ENCODE measurements at regions not wholly inside any gene's neighbourhood (a gene's known extent, or its start where the extent isn't known, plus 50 kb on each side); places are given as distances from the start of the nearest gene placed in this dataset.

GRCh38 chr10:57098146-57098545 is 737.1 kb upstream of the ZWINT start:
- H4K91ac ChIP-seq (ENCODE audit: low read depth, low read length), result no peak overlapping the region
- H3K18ac ChIP-seq (ENCODE audit: low read length), result no peak overlapping the region
- no peak overlapping the region for H3K9ac ChIP-seq (ENCODE audit: low read length)
- H4K12ac ChIP-seq (ENCODE audit: low read depth, low read length), result no peak overlapping the region
- H2AK5ac ChIP-seq (ENCODE audit: low read length), result no peak overlapping the region
- H3K4me1 ChIP-seq (ENCODE audit: control insufficient read depth in 1 of 2, insufficient read depth in 2 of 2, low read length in 2 of 2), result no peaks in the 10 kb centered on the region
- H2BK120ac ChIP-seq (ENCODE audit: insufficient read depth, low read length, poor library complexity), result no peak overlapping the region
- H3K4me2 ChIP-seq (ENCODE audit: low read length), result no peak overlapping the region
- H3K9me3 ChIP-seq (ENCODE audit: insufficient read depth, low read depth, low read length), result peaks cover 5% of the 10 kb centered on the region
- no peaks in the 10 kb centered on the region for H3K36me3 ChIP-seq (ENCODE audit: control insufficient read depth in 1 of 2, insufficient read depth in 2 of 2, low read length in 2 of 2)
- no CpG with 5 or more reads among the region's 2 CpGs for WGBS (ENCODE audit: extremely low coverage, insufficient coverage, insufficient read length)
- H2AFZ ChIP-seq (ENCODE audit: insufficient read depth, low read length, poor library complexity), result no peak overlapping the region
- no peaks in the 10 kb centered on the region for H3K27me3 ChIP-seq (ENCODE audit: insufficient read depth, low read length)
- no peak overlapping the region for H2BK12ac ChIP-seq (ENCODE audit: low read length)
- no peaks in the 10 kb centered on the region for H3K79me2 ChIP-seq (ENCODE audit: control insufficient read depth, insufficient read depth, low read length, poor library complexity)
- no peak overlapping the region for H3K23ac ChIP-seq (ENCODE audit: low read length)
- H3K14ac ChIP-seq (ENCODE audit: low read length), result no peak overlapping the region
- no peak overlapping the region for H3K27ac ChIP-seq (ENCODE audit: low read depth, low read length)
- H2BK5ac ChIP-seq (ENCODE audit: low read depth, low read length, poor library complexity), result no peak overlapping the region
- H3K4me3 ChIP-seq (ENCODE audit: low read depth, low read length), result no peak overlapping the region
- no peak overlapping the region for H3K4ac ChIP-seq (ENCODE audit: low read depth, low read length)
- H3K79me1 ChIP-seq (ENCODE audit: low read length), result no peaks in the 10 kb centered on the region
- no peak for DNase-seq
- H4K8ac ChIP-seq (ENCODE audit: low read depth, low read length), result no peak overlapping the region

GRCh38 chr10:57096044-57096443 is 735.0 kb upstream of the ZWINT start:
- Histone ChIP-seq H3K4me1 (ENCODE audit: control insufficient read depth in 1 of 2, insufficient read depth in 2 of 2, low read length in 2 of 2) (no peaks in the 10 kb centered on the region), H3K9ac (ENCODE audit: low read length) (no peak overlapping the region), H2BK5ac (ENCODE audit: low read depth, low read length, poor library complexity) (no peak overlapping the region), H3K79me2 (ENCODE audit: control insufficient read depth, insufficient read depth, low read length, poor library complexity) (no peaks in the 10 kb centered on the region), H3K4me3 (ENCODE audit: low read depth, low read length) (no peak overlapping the region), H3K27ac (ENCODE audit: low read depth, low read length) (no peak overlapping the region), H2AFZ (ENCODE audit: insufficient read depth, low read length, poor library complexity) (no peak overlapping the region), H3K27me3 (ENCODE audit: insufficient read depth, low read length) (no peaks in the 10 kb centered on the region), H2AK5ac (ENCODE audit: low read length) (no peak overlapping the region), H3K79me1 (ENCODE audit: low read length) (no peaks in the 10 kb centered on the region), H4K8ac (ENCODE audit: low read depth, low read length) (no peak overlapping the region), H4K91ac (ENCODE audit: low read depth, low read length) (no peak overlapping the region), H3K4me2 (ENCODE audit: low read length) (no peak overlapping the region), H3K18ac (ENCODE audit: low read length) (no peak overlapping the region), H3K23ac (ENCODE audit: low read length) (no peak overlapping the region), H3K9me3 (ENCODE audit: insufficient read depth, low read depth, low read length) (peaks cover 5% of the 10 kb centered on the region), H3K36me3 (ENCODE audit: control insufficient read depth in 1 of 2, insufficient read depth in 2 of 2, low read length in 2 of 2) (no peaks in the 10 kb centered on the region), H3K14ac (ENCODE audit: low read length) (no peak overlapping the region), H2BK12ac (ENCODE audit: low read length) (no peak overlapping the region), H3K4ac (ENCODE audit: low read depth, low read length) (no peak overlapping the region), H4K12ac (ENCODE audit: low read depth, low read length) (no peak overlapping the region), H2BK120ac (ENCODE audit: insufficient read depth, low read length, poor library complexity) (no peak overlapping the region)
- no peak for DNase-seq
- no CpG with 5 or more reads among the region's 3 CpGs for WGBS (ENCODE audit: extremely low coverage, insufficient coverage, insufficient read length)

GRCh38 chr10:57094965-57095364 is 733.9 kb upstream of the ZWINT start:
- no peaks in the 10 kb centered on the region for H3K36me3 ChIP-seq (ENCODE audit: control insufficient read depth in 1 of 2, insufficient read depth in 2 of 2, low read length in 2 of 2)
- no CpG with 5 or more reads among the region's 7 CpGs for WGBS (ENCODE audit: extremely low coverage, insufficient coverage, insufficient read length)
- no peak for DNase-seq
- peaks cover 5% of the 10 kb centered on the region for H3K9me3 ChIP-seq (ENCODE audit: insufficient read depth, low read depth, low read length)
- no peak overlapping the region for H3K4me3 ChIP-seq (ENCODE audit: low read depth, low read length)
- H3K4ac ChIP-seq (ENCODE audit: low read depth, low read length), result no peak overlapping the region
- no peak overlapping the region for H3K4me2 ChIP-seq (ENCODE audit: low read length)
- no peak overlapping the region for H3K18ac ChIP-seq (ENCODE audit: low read length)
- H3K9ac ChIP-seq (ENCODE audit: low read length), result no peak overlapping the region
- no peak overlapping the region for H2AK5ac ChIP-seq (ENCODE audit: low read length)
- no peaks in the 10 kb centered on the region for H3K4me1 ChIP-seq (ENCODE audit: control insufficient read depth in 1 of 2, insufficient read depth in 2 of 2, low read length in 2 of 2)
- no peaks in the 10 kb centered on the region for H3K79me1 ChIP-seq (ENCODE audit: low read length)
- H2BK120ac ChIP-seq (ENCODE audit: insufficient read depth, low read length, poor library complexity), result no peak overlapping the region
- no peak overlapping the region for H2AFZ ChIP-seq (ENCODE audit: insufficient read depth, low read length, poor library complexity)
- H4K12ac ChIP-seq (ENCODE audit: low read depth, low read length), result no peak overlapping the region
- H2BK12ac ChIP-seq (ENCODE audit: low read length), result no peak overlapping the region
- H3K23ac ChIP-seq (ENCODE audit: low read length), result no peak overlapping the region
- no peaks in the 10 kb centered on the region for H3K79me2 ChIP-seq (ENCODE audit: control insufficient read depth, insufficient read depth, low read length, poor library complexity)
- H3K27ac ChIP-seq (ENCODE audit: low read depth, low read length), result no peak overlapping the region
- H4K8ac ChIP-seq (ENCODE audit: low read depth, low read length), result no peak overlapping the region
- no peak overlapping the region for H3K14ac ChIP-seq (ENCODE audit: low read length)
- H3K27me3 ChIP-seq (ENCODE audit: insufficient read depth, low read length), result no peaks in the 10 kb centered on the region
- no peak overlapping the region for H2BK5ac ChIP-seq (ENCODE audit: low read depth, low read length, poor library complexity)
- H4K91ac ChIP-seq (ENCODE audit: low read depth, low read length), result no peak overlapping the region

DNA sequence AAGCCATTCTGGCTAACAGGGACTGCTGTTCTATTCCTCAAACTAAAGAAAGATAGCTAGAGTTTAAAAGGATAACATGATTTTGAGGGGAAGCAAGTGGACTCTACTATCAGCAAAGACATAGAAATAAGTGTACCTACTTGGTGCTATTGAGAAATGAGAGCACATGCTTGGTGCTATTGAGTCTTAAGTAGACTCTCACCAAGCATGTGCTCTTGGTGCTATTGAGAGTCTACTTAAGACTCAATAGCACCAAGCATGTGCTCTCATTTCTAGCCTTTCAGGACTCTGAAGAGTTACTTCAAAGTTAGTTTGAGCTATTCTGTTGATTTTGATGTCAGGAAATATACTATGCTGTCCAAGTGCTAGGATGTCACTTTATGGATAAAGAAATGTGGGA is 733.0 kb upstream of the ZWINT start:
- H3K9ac ChIP-seq (ENCODE audit: low read length), result no peak overlapping the region
- H3K23ac ChIP-seq (ENCODE audit: low read length), result no peak overlapping the region
- no peak for DNase-seq

More for the DNA sequence above, 733.0 kb upstream of the ZWINT start:
- Histone ChIP-seq H2BK12ac (ENCODE audit: low read length) (no peak overlapping the region), H4K8ac (ENCODE audit: low read depth, low read length) (no peak overlapping the region), H4K91ac (ENCODE audit: low read depth, low read length) (no peak overlapping the region), H3K4me2 (ENCODE audit: low read length) (no peak overlapping the region), H3K9me3 (ENCODE audit: insufficient read depth, low read depth, low read length) (peaks cover 5% of the 10 kb centered on the region), H3K27me3 (ENCODE audit: insufficient read depth, low read length) (no peaks in the 10 kb centered on the region), H3K27ac (ENCODE audit: low read depth, low read length) (no peak overlapping the region), H3K4me1 (ENCODE audit: control insufficient read depth in 1 of 2, insufficient read depth in 2 of 2, low read length in 2 of 2) (no peaks in the 10 kb centered on the region), H3K79me1 (ENCODE audit: low read length) (no peaks in the 10 kb centered on the region), H2AK5ac (ENCODE audit: low read length) (no peak overlapping the region), H2BK5ac (ENCODE audit: low read depth, low read length, poor library complexity) (no peak overlapping the region), H4K12ac (ENCODE audit: low read depth, low read length) (no peak overlapping the region), H3K18ac (ENCODE audit: low read length) (no peak overlapping the region), H3K4ac (ENCODE audit: low read depth, low read length) (no peak overlapping the region), H3K14ac (ENCODE audit: low read length) (no peak overlapping the region), H3K36me3 (ENCODE audit: control insufficient read depth in 1 of 2, insufficient read depth in 2 of 2, low read length in 2 of 2) (no peaks in the 10 kb centered on the region), H2BK120ac (ENCODE audit: insufficient read depth, low read length, poor library complexity) (no peak overlapping the region), H2AFZ (ENCODE audit: insufficient read depth, low read length, poor library complexity) (no peak overlapping the region), H3K79me2 (ENCODE audit: control insufficient read depth, insufficient read depth, low read length, poor library complexity) (no peaks in the 10 kb centered on the region), H3K4me3 (ENCODE audit: low read depth, low read length) (no peak overlapping the region)

Measured in trophoblast cell (in vitro differentiated cells and primary cell).